ENCODE measurements at regions not wholly inside any gene's neighbourhood (a gene's known extent, or its start where the extent isn't known, plus 50 kb on each side); places are given as distances from the start of the nearest gene placed in this dataset.
A peak's percentile ranks its signal among the peaks of the same experiment; 100 is the strongest.

GRCh38 chr2:144267239-144267638, 252.7 kb downstream of the ZEB2 start (continued):
- TF ChIP-seq, protein P1, sequence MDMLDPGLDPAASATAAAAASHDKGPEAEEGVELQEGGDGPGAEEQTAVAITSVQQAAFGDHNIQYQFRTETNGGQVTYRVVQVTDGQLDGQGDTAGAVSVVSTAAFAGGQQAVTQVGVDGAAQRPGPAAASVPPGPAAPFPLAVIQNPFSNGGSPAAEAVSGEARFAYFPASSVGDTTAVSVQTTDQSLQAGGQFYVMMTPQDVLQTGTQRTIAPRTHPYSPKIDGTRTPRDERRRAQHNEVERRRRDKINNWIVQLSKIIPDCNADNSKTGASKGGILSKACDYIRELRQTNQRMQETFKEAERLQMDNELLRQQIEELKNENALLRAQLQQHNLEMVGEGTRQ (CRISPR knock-in tag; IDR thresholded peaks at IDR 0.05) = peak; percentile 25; the same call in 1 of the 2 replicates
- TF ChIP-seq ZSCAN29 (IDR thresholded peaks at IDR 0.05) (no peak), YY1 (IDR thresholded peaks at IDR 0.05; ENCODE audit: borderline replicate concordance in 1 of 3, control insufficient read depth in 1 of 3, extremely low read depth in 1 of 3, insufficient read depth in 3 of 3, insufficient read length in 1 of 3, insufficient replicate concordance in 2 of 3, low read depth in 1 of 3, low read length in 2 of 3) (no peak), NKRF (IDR thresholded peaks at IDR 0.05; ENCODE audit: borderline replicate concordance) (no peak), UBTF (IDR thresholded peaks at IDR 0.05; ENCODE audit: borderline replicate concordance in 1 of 2, low read depth in 2 of 2, low read length in 2 of 2) (no peak), RAD51 (IDR thresholded peaks at IDR 0.05; ENCODE audit: borderline replicate concordance, low read depth) (peak; percentile 50; the same call in 1 of the 2 replicates), RBM14 (IDR thresholded peaks at IDR 0.05; ENCODE audit: borderline replicate concordance, insufficient read depth, low read depth, low read length) (no peak), ZNF280A (IDR thresholded peaks at IDR 0.05; ENCODE audit: low read depth, partially characterized antibody) (no peak)
- TF ChIP-seq, protein P2, sequence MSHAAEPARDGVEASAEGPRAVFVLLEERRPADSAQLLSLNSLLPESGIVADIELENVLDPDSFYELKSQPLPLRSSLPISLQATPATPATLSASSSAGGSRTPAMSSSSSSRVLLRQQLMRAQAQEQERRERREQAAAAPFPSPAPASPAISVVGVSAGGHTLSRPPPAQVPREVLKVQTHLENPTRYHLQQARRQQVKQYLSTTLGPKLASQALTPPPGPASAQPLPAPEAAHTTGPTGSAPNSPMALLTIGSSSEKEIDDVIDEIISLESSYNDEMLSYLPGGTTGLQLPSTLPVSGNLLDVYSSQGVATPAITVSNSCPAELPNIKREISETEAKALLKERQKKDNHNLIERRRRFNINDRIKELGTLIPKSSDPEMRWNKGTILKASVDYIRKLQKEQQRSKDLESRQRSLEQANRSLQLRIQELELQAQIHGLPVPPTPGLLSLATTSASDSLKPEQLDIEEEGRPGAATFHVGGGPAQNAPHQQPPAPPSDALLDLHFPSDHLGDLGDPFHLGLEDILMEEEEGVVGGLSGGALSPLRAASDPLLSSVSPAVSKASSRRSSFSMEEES (CRISPR knock-in tag; IDR thresholded peaks at IDR 0.05) = peak; percentile 90
